Mammary epithelial cell (primary cell): ENCODE measurements at regions not wholly inside any gene's neighbourhood (a gene's known extent, or its start where the extent isn't known, plus 50 kb on each side); places are given as distances from the start of the nearest gene placed in this dataset.

Experiments used
- EZH2 ChIP-seq: IDR thresholded peaks from 2 replicates; pipeline ENCODE4 v1.6.1; 2012; ENCODE audit warnings: low read length, inconsistent platforms, borderline replicate concordance
- TF ChIP-seq, protein P1 (sequence below), 2 donors: IDR thresholded peaks in 1 of 2; conservative IDR thresholded peaks in 1 of 2; 2 replicates each; pipeline ENCODE4 v1.5.1; 2011 to 2012; ENCODE audit warnings: inconsistent platforms in 2 of 2, low read length in 2 of 2, mild to moderate bottlenecking in 2 of 2, control low read depth in 1 of 2, low read depth in 1 of 2; ENCODE audit not compliant: insufficient read depth in 1 of 2; ENCODE audit errors: extremely low read depth in 1 of 2

DNA sequence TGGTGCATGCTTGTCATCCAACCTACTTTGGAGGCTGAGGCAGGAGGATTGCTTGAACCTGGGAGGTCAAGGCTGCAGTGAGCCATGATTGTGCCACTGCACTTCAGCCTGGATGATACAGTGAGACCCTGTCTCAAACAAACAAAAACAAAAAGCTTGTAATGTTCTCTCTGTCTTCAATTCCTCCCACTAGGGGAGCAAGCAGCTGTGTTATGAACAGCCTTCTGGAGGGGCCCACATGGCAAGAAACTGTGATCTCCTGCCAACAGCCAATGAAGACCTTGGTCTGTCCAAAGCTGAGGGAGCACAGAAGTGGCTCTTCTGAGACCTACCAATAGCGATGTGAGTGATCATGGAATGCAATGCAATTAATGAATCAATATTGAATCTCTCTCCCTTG lies 229.2 kb downstream of the SEC23IP start:
- TF ChIP-seq, protein P1, sequence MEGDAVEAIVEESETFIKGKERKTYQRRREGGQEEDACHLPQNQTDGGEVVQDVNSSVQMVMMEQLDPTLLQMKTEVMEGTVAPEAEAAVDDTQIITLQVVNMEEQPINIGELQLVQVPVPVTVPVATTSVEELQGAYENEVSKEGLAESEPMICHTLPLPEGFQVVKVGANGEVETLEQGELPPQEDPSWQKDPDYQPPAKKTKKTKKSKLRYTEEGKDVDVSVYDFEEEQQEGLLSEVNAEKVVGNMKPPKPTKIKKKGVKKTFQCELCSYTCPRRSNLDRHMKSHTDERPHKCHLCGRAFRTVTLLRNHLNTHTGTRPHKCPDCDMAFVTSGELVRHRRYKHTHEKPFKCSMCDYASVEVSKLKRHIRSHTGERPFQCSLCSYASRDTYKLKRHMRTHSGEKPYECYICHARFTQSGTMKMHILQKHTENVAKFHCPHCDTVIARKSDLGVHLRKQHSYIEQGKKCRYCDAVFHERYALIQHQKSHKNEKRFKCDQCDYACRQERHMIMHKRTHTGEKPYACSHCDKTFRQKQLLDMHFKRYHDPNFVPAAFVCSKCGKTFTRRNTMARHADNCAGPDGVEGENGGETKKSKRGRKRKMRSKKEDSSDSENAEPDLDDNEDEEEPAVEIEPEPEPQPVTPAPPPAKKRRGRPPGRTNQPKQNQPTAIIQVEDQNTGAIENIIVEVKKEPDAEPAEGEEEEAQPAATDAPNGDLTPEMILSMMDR (conservative IDR thresholded peaks at IDR 0.05 in 1 of 2, IDR thresholded peaks at IDR 0.05 in 1 of 2; ENCODE audit: extremely low read depth in 1 of 2, insufficient read depth in 1 of 2, low read depth in 1 of 2, low read length in 2 of 2), result no peak
- no peak for TF ChIP-seq EZH2
